HG03342 (cell line): ENCODE measurements at regions not wholly inside any gene's neighbourhood (a gene's known extent, or its start where the extent isn't known, plus 50 kb on each side); places are given as distances from the start of the nearest gene placed in this dataset.

Experiments
- ATAC-seq: cut with Tn5 transposase; IDR thresholded peaks from one replicate; pipeline ENCODE4 v1.9.1; 2021; ENCODE audit warnings: mild to moderate bottlenecking, moderate library complexity; ENCODE audit not compliant: unreplicated experiment

GRCh38 chr2:134770702-134771101 is 51.9 kb upstream of the TMEM163 start:
- no peak for ATAC-seq

- ATAC-seq, result no peak
These were observed 52.6 kb upstream of the TMEM163 start for GRCh38 chr2:134771313-134771801.

GRCh38 chr2:134772493-134773169 is 53.8 kb upstream of the TMEM163 start:
- ATAC-seq, result no peak

- ATAC-seq, result no peak
These were observed 54.5 kb upstream of the TMEM163 start for GRCh38 chr2:134773335-134773734.

- no peak for ATAC-seq
These were observed 55.3 kb upstream of the TMEM163 start for GRCh38 chr2:134773759-134774742.

GRCh38 chr2:134774786-134775641 is 56.2 kb upstream of the TMEM163 start:
- no peak for ATAC-seq

GRCh38 chr2:134776836-134777235 is 58.0 kb upstream of the TMEM163 start:
- ATAC-seq, result no peak

GRCh38 chr2:134777593-134777992 is 58.8 kb upstream of the TMEM163 start:
- ATAC-seq, result no peak

GRCh38 chr2:134778372-134778771 is 59.6 kb upstream of the TMEM163 start:
- ATAC-seq, result no peak

GRCh38 chr2:134780972-134781371 is 57.4 kb upstream of the ACMSD start:
- no peak for ATAC-seq

GRCh38 chr2:134782107-134782506 is 56.3 kb upstream of the ACMSD start:
- ATAC-seq, result no peak

- peak; percentile 70 for ATAC-seq
These were observed 55.6 kb upstream of the ACMSD start for GRCh38 chr2:134782792-134783191.

- ATAC-seq, result no peak
These were observed 54.5 kb upstream of the ACMSD start for GRCh38 chr2:134783912-134784311.

GRCh38 chr2:134785659-134786430 is 52.6 kb upstream of the ACMSD start:
- no peak for ATAC-seq

- ATAC-seq, result no peak
These were observed 50.0 kb upstream of the ACMSD start for GRCh38 chr2:134788417-134788816.
